ENCODE measurements at regions not wholly inside any gene's neighbourhood (a gene's known extent, or its start where the extent isn't known, plus 50 kb on each side); places are given as distances from the start of the nearest gene placed in this dataset.

DNA sequence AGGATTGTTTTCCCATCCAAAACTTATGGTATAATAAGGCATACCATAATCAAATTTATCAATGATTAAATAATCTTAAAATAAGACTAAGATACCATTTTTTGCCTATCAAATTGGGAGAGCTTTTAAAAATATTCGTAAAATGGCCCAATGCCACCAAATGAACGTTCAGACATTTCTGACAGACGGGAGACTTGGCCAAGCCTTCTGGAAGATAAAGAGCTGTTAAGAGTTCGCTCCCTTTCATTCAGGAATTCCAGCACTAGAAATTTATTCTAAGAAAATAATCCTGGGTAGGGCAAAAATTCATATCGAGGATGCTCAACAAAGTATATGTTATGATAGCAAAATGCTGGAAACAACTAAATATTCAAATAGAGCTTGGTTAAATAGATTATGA is 85.6 kb upstream of the NEO1 start:
- DNase-seq (ENCODE audit: low read depth in 2 of 2), result no peak

DNA sequence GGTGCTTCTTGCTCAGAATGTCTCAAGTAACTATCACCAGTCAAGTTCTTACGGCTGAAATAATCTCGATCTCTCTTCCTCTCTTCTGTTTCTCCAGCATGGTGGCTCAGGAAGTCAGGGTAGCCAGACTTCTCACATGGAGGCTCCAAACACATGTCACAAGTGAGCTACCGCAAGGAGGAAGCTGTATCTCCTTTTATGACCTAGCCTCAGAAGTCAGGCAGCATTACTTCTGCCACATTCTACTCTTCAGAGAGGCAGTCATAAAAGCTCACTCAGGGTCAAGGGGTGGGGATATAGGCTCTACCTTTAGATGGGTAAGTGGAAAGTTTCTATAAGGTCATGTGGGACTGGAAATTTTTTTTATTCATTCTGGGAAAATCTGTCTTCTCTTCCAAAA is 86.6 kb upstream of the NEO1 start:
- no peak for DNase-seq (ENCODE audit: low read depth in 2 of 2)

DNA sequence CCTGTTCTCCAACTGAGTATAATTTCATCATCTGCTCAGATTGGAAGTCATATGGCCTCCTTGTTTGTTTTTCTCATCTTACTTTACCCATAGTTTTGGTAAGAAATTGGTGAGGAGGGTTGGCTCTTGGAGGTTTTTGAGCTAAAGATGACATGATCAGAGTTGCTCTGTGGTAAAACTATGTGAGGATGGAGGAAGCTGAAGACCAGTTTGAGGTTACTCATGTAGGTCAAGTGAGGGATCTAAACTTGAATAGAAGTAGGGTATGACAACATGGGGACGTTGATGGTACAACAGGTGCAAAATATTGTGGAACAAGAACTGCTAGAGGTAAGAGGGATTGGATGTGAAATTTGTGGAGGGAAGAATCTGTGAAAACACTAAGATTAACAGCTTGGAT is 87.7 kb upstream of the NEO1 start:
- no peak for DNase-seq (ENCODE audit: low read depth in 2 of 2)

DNA sequence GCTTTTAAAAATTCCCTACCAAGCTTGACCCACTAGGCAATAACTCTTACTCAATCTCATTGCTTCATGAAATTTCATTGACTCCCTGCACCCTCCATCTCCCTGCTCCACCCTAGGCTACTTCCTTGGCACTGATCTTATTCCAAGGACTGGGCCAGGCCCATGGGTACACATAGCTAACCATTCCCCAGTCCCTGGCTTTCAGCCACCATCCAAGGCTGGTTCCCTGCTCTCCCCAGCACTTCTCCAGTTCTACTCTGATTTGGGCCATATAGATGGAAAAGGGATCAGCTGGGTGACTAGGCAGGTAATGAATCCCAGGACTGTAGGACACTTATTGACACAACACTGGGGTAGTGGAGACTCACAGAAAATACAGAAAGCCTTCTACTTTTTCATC is 88.1 kb upstream of the NEO1 start:
- no peak for DNase-seq (ENCODE audit: low read depth in 2 of 2)

DNA sequence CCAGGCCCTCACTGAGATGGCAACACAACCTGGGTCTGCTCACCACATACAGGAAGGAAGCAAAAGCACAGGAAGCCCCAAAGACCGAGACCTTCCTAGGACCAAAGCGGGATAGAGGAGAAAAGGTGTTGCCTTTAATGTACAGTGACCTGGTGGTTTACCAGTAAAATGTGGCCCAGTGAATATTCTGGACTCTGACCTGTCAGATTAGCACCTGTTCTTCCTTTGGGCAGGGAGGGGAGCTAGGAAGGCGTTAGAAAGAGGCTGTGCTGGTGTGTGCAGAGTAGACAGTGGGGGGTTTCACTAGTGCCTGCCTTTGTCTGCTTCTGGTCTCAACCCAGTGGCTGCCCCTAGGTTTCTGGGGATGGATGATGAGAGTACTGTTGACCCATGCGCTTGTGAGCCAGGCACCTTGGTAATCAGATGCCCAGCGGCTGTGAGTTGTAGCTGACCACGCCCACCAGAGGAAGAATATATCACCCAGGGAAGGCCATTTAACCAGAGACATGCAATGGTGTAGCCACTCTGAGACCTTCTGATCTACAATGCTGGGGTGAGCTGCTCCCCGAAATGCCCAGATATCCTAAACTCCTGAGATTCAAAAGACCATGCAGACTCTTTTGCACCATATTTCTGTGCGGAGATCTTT is 90.1 kb upstream of the NEO1 start:
- DNase-seq (ENCODE audit: low read depth in 2 of 2), result no peak

DNA sequence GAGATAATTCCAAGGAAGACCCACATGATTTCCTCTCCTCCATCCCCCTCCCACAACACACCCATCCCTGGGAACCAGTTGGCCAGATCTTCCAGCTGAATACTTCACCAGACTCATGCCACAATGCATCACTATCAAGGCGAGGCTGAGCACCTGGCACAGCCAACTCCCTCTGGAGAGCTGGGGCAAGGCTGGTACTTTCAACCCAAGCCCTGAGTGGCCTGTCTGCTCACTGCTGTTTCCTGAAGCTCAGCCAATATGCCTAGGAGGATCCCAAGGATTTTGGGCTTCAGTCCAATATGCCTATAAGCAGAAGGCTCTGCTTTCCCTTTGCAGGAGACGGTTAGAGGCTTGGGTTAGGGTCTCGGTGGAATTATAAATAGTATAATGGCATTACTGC is 90.9 kb upstream of the NEO1 start:
- DNase-seq (ENCODE audit: low read depth in 2 of 2), result no peak

GRCh38 chr15:72958634-72959033 is 93.6 kb upstream of the NEO1 start:
- DNase-seq (ENCODE audit: low read depth in 2 of 2), result no peak

DNA sequence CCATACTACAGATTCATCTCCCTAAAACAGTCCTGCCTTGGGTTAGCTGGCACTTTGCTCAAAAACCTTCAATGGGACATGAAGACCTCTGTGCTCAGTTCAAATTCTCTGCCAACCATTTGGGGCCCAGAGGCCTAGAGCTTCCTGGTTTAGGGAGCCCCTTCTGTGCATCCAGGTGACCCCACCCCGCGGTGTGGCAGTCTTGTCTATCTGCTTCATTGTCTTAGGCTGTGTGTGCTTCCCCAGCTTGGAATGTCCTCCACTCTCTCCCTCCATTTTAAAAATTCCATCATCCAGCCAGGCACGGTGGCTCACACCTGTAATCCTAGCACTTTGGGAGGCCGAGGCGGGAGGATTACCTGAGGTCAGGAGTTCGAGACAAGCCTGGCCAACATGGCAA is 99.0 kb upstream of the NEO1 start:
- DNase-seq (ENCODE audit: low read depth in 2 of 2), result no peak

DNA sequence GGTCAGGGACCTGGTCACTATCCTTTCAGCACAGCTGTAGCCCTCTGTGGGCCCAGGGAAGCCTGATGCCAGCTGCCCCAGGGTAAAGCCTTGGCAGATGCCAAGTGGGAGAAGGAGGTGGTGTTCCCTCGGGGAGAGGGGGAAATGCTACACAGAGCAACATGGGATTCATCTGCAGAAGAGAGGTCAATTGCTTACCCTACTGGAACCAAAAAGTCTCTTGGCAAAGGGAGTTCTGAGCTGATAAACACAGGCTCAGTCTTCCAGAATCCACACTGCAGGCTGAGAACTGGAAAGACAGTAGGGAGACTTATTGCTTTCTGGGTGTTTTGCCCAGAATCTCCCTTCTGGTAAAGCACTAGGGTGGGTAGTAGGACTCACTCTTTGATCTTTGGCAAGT is 100.1 kb upstream of the NEO1 start:
- no peak for DNase-seq (ENCODE audit: low read depth in 2 of 2)

GRCh38 chr15:72948662-72949061 is 103.6 kb upstream of the NEO1 start:
- no peak for DNase-seq (ENCODE audit: low read depth in 2 of 2)

DNA sequence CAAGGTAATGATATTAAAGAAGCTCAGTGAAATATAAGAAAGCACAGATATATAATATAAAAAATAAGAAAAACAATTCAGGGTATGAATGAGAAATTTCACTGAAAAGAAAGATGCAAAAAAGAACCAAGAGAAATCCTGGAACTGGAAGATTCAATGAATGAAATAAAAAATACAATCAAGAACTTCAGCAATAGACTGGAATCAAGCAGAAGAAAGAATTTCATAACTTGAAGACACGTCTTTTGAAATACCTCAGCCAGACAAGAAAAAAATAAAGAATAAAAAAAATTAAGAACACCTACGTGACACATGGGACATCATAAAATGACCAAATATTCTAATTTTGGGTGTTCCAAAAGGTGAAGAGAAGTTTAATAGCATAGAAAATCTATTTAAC is 104.6 kb upstream of the NEO1 start:
- no peak for DNase-seq (ENCODE audit: low read depth in 2 of 2)

DNA sequence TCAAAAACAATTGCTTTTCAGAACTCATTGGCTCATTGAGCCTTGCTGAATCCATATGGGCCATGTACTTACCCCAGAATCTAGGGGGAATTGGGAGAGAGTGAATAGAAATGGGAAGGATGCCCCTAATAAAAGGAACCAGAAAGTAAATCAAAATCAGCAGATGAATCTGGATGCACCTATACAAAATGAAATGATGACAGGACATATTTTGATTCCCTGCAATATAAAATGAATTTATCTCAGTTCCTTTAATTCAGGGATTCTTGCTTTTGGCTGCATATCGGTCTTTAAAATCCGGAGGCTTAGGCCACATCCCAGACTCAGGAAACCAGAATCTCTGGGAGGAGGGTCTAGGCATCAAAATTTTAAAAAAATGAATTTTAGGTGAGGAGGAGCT is 107.7 kb upstream of the NEO1 start:
- DNase-seq (ENCODE audit: low read depth in 2 of 2), result no peak

DNA sequence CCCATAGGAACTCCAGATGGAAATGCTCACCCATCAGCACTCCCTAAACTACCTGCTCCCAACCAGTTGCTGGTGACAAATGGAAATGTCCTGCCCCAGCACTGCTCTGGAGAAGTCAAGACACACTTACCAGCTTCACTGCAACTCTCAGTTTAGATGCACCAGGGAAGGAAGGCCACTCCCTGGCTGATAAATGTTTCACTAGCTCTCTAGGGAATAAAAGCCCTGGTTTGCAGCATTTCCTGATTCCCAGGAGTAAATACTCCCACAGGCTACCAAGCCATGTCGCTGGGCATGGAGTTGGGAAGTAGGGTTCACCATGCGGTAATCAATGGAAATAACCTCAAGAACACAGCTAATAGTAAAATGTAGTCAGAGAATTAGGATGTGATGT is 112.0 kb upstream of the NEO1 start:
- no peak for DNase-seq (ENCODE audit: low read depth in 2 of 2)

DNA sequence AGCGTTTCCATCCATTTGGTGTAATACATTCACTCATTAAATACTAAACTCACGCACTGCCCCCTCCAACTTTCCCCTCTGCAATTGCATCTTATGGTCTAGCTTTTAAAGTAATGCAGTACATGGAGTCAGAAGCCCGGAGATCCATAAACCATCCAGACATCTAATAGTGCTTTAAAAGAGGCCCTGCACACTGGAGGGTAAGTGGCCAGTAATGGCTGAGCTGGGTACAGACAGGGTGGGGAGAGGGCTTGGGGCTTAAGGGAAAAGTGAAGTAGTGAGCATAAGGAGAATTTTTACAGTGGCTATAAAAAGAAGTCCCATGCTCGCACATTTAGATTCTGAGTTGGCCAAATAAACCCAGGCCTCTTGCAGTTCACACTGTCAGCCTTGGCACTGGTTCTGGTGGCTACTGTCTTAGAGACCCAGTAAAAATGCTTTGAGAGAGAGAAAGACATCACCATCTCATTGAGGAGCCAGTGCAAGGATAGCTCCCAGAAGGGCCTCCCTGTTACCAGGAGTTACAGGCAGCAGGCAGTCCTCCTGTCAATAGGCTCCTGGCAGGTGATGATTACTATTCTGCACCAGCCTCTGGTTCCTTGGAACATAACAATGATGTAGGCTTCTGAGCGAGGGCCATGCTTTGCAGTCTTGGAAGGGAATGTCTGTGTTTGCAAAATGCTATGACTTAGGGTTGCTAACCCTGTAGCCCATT is 112.6 kb upstream of the NEO1 start:
- DNase-seq (ENCODE audit: low read depth in 2 of 2), result no peak

- no peak for DNase-seq (ENCODE audit: low read depth in 2 of 2)
Measured at GRCh38 chr15:72936691-72937679, 115.3 kb upstream of the NEO1 start.

DNA sequence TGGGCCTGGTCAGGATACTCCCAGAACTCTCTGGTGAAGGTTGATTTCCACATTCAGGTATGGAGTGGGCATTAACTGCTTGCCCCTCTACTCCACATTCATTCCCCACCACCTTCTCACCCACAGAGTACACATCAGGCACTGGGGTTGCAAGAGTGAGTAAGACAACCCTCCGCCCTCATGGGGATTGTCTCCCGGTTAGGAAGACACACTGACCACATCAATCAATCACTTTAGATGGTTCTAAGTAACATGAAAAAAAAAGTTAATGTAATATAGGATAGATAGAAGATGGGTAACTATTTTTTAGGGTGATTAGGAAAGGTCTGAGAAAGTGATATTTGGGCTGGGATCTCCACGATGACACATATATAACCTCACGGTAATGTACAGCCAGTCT is 116.0 kb upstream of the NEO1 start:
- no peak for DNase-seq (ENCODE audit: low read depth in 2 of 2)

GRCh38 chr15:72935521-72935920 is 116.7 kb upstream of the NEO1 start:
- no peak for DNase-seq (ENCODE audit: low read depth in 2 of 2)

- DNase-seq (ENCODE audit: low read depth in 2 of 2), result no peak
Measured at GRCh38 chr15:72934921-72935320, 117.3 kb upstream of the NEO1 start.

- no peak for DNase-seq (ENCODE audit: low read depth in 2 of 2)
Measured at GRCh38 chr15:72933976-72934375, 118.3 kb upstream of the NEO1 start.

DNA sequence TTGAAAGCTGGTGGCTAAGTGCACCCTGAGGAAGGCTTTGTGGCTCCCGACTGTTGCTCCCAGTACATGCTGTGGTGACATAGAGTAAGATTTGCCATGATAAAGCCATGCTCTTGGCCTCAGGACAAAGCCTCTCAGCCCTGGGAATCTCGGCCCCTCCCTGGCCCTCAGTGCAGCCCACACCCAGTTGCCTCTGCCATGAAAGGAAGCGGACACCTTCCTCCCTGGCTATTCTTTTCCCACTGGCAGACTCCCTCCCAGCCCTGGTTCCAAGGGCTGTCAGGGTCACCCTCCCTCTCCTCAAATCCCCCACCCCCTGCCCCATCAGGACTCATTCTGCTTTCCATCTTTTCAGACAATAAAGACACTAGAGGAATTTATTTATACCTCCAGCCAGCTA is 119.8 kb upstream of the NEO1 start:
- no peak for DNase-seq (ENCODE audit: low read depth in 2 of 2)

- DNase-seq (ENCODE audit: low read depth in 2 of 2), result no peak
Measured at GRCh38 chr15:72927451-72927850, 124.8 kb upstream of the NEO1 start.

DNA sequence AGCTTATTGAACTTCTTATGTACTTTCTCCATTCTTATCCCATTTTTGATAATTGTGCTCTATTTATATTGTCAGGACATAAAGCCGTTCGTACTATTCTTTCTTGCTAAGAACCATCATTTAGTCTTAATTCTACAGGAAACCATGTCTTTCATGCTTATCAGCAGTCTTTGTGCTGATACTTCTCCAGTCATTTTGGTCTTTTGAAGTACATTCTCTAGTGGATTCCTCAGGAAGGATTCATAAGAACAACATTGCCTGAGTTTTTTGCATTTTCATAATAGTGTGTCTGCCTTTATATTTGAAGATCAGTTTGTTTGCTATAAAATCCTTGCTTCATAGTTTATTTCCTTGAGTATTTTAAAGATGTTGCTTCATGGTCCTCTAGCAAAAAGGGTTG is 126.6 kb upstream of the NEO1 start:
- no peak for DNase-seq (ENCODE audit: low read depth in 2 of 2)

GRCh38 chr15:72923289-72923688 is 129.0 kb upstream of the NEO1 start:
- DNase-seq (ENCODE audit: low read depth in 2 of 2), result no peak

All from stimulated activated CD8-positive, alpha-beta memory T cell treated with anti-CD3 and anti-CD28 coated beads, Interleukin-7, amount 100 ng/mL, for 4 hours (primary cell).